SU-DHL-6 (cell line): ENCODE measurements at regions not wholly inside any gene's neighbourhood (a gene's known extent, or its start where the extent isn't known, plus 50 kb on each side); places are given as distances from the start of the nearest gene placed in this dataset.

ENCODE experiments used
- H2AFZ ChIP-seq: fragments of 200-600 bp; sonication (generic); 2 replicates; pipeline ENCODE4 v1.6.1; 2014; ENCODE audit warnings: low read depth, mild to moderate bottlenecking, moderate library complexity, mixed read lengths, antibody characterized with exemption, low read length; ENCODE audit not compliant: severe bottlenecking
- H3F3A ChIP-seq: fragments of 200-600 bp; shearing (Covaris generic); 2 replicates; pipeline ENCODE4 v1.6.0; 2016; ENCODE audit warnings: antibody characterized with exemption, mild to moderate bottlenecking; ENCODE audit not compliant: insufficient read depth
- H3K27ac ChIP-seq: fragments of 200-600 bp; sonication (generic); 2 replicates; pipeline ENCODE4 v1.5.1; 2016; ENCODE audit warnings: low read depth, mild to moderate bottlenecking, low read length, moderate library complexity, mixed read lengths
- H3K27me3 ChIP-seq: fragments of 200-600 bp; sonication (generic), shearing (Covaris generic); 2 replicates; pipeline ENCODE4 v1.6.0; 2014; ENCODE audit warnings: mild to moderate bottlenecking, low read length
- H3K36me3 ChIP-seq: fragments of 200-600 bp; sonication (generic); 2 replicates; pipeline ENCODE4 v1.6.1; 2014; ENCODE audit warnings: mild to moderate bottlenecking, low read length, mixed read lengths
- H3K4me2 ChIP-seq: fragments of 300-600, 200-600 bp; shearing (Covaris generic), sonication (generic); 2 replicates; pipeline ENCODE4 v1.6.0; 2014; ENCODE audit warnings: low read length, low read depth, mild to moderate bottlenecking; ENCODE audit not compliant: poor library complexity, severe bottlenecking
- H3K4me3 ChIP-seq: fragments of 200-600 bp; sonication (generic); 2 replicates; pipeline ENCODE4 v1.5.1; 2014; ENCODE audit warnings: antibody characterized with exemption, low read length, mild to moderate bottlenecking, mixed read lengths; ENCODE audit not compliant: insufficient read depth, poor library complexity, severe bottlenecking
- H3K79me2 ChIP-seq: fragments of 200-600 bp; sonication (generic); 2 replicates; pipeline ENCODE4 v1.6.1; 2014; ENCODE audit warnings: mild to moderate bottlenecking, low read length, moderate library complexity; ENCODE audit not compliant: insufficient read depth
- H3K9ac ChIP-seq: fragments of 200-600 bp; sonication (generic); 2 replicates; pipeline ENCODE4 v1.7.0; 2014; ENCODE audit warnings: mild to moderate bottlenecking, low read length
- H3K9me2 ChIP-seq: fragments of 200-600 bp; sonication (generic); replicated peaks from 2 replicates; pipeline ENCODE4 v1.6.1; 2014; ENCODE audit warnings: low read length; ENCODE audit not compliant: insufficient read depth
- H3K9me3 ChIP-seq: fragments of 200-600 bp; sonication (generic); 2 replicates; pipeline ENCODE4 v1.6.1; 2014; ENCODE audit warnings: low read length, mixed read lengths; ENCODE audit not compliant: insufficient read depth
- H4K20me1 ChIP-seq: fragments of 200-600 bp; sonication (generic); 2 replicates; pipeline ENCODE4 v1.6.1; 2014; ENCODE audit warnings: low read depth, mild to moderate bottlenecking, antibody characterized with exemption, low read length, moderate library complexity, mixed read lengths
- EZH2phosphoT487 ChIP-seq: fragments of 200-600 bp; sonication (generic), shearing (Covaris generic); conservative IDR thresholded peaks from 2 replicates; pipeline ENCODE4 v1.6.1; 2018; ENCODE audit warnings: mild to moderate bottlenecking, antibody characterized with exemption, low read length, moderate library complexity, mixed read lengths
- TF ChIP-seq, protein P1 (sequence below): fragments of 200-600 bp; sonication (generic); IDR thresholded peaks from one replicate; pipeline ENCODE4 v1.5.1; 2017; ENCODE audit warnings: antibody characterized with exemption, mild to moderate bottlenecking, low read length, moderate library complexity; ENCODE audit not compliant: insufficient read depth, poor library complexity, severe bottlenecking

DNA sequence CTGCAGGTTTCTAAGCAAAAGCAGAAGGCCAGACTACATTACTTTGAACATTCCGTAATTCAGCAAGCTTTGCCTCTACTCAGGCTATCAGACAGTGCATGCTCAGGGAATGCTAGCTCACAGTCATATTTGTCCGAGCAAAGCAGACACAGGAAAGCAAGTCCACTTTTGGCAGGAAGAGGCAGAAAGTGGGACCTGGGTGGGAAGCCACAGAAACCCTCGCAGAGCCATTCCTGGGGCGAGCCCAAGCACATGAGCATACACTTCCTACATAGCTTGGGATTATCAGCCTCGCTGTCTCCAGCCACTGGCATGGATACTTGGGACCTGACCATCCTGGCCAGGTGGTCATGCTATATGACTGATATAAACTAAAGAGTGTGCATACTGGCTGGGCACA lies 113.3 kb downstream of the TRIM29 start:
- no peak overlapping the region for H3K4me2 ChIP-seq
- no peak overlapping the region for H3K27ac ChIP-seq
- no peak overlapping the region for H3K4me3 ChIP-seq
- no peaks in the 10 kb centered on the region for H3F3A ChIP-seq
- TF ChIP-seq, protein P1, sequence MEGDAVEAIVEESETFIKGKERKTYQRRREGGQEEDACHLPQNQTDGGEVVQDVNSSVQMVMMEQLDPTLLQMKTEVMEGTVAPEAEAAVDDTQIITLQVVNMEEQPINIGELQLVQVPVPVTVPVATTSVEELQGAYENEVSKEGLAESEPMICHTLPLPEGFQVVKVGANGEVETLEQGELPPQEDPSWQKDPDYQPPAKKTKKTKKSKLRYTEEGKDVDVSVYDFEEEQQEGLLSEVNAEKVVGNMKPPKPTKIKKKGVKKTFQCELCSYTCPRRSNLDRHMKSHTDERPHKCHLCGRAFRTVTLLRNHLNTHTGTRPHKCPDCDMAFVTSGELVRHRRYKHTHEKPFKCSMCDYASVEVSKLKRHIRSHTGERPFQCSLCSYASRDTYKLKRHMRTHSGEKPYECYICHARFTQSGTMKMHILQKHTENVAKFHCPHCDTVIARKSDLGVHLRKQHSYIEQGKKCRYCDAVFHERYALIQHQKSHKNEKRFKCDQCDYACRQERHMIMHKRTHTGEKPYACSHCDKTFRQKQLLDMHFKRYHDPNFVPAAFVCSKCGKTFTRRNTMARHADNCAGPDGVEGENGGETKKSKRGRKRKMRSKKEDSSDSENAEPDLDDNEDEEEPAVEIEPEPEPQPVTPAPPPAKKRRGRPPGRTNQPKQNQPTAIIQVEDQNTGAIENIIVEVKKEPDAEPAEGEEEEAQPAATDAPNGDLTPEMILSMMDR: no peak
- TF ChIP-seq EZH2phosphoT487: no peak
- H2AFZ ChIP-seq: no peak overlapping the region
- H3K27me3 ChIP-seq: no peaks in the 10 kb centered on the region
- H3K79me2 ChIP-seq: no peaks in the 10 kb centered on the region
- no peaks in the 10 kb centered on the region for H3K36me3 ChIP-seq
- no peaks in the 10 kb centered on the region for H3K9me2 ChIP-seq
- no peak overlapping the region for H3K9ac ChIP-seq
- H4K20me1 ChIP-seq: no peaks in the 10 kb centered on the region
- H3K9me3 ChIP-seq: no peaks in the 10 kb centered on the region

DNA sequence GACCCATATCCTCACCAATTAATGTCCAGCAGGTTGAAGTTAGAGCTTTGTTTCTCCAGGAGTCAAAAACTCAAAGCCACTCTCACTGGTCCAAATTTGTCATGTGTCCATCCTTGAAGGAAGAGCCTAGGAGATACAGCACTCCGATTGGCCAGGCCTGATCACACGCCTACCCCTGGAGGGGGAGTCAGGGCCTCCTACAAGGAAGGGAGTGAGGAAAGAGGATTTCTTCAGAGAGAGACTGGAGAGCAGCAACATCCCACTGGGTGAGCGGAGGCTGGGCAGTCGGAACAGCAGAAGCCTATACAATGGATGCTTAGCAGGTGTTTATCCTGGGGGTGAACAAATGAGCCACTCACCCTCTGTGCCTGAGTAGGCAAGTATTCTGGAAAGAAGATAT lies 113.9 kb downstream of the TRIM29 start:
- H3K9me3 ChIP-seq: no peaks in the 10 kb centered on the region
- H2AFZ ChIP-seq: no peak overlapping the region
- no peaks in the 10 kb centered on the region for H3K27me3 ChIP-seq
- H4K20me1 ChIP-seq: no peaks in the 10 kb centered on the region
- no peaks in the 10 kb centered on the region for H3K36me3 ChIP-seq
- no peaks in the 10 kb centered on the region for H3F3A ChIP-seq
- no peaks in the 10 kb centered on the region for H3K9me2 ChIP-seq
- no peak overlapping the region for H3K4me3 ChIP-seq
- no peak overlapping the region for H3K4me2 ChIP-seq
- no peak overlapping the region for H3K9ac ChIP-seq
- no peak overlapping the region for H3K27ac ChIP-seq
- no peaks in the 10 kb centered on the region for H3K79me2 ChIP-seq
- no peak for TF ChIP-seq EZH2phosphoT487
- TF ChIP-seq, protein P1: no peak

DNA sequence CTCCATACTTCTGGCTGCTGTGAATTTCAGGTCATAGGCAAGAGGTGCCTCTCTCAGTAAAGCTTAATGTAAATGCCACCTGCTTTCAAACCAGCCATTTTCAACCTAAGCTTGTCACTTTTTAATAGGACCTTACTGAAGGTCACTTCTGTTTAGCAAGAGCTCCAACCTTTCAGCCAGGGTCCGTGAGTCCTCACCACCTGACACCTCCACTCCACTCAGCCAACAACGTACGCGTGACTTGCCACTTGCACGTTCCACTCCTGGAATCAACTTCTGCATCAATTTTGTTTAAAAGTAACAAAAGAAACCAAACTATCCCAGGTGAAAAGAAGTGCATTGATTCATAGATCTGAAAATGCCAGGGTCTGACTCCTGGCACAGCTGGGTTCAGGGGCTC lies 114.4 kb downstream of the TRIM29 start:
- Histone ChIP-seq H4K20me1 (no peaks in the 10 kb centered on the region), H3K9me2 (no peaks in the 10 kb centered on the region), H3K36me3 (no peaks in the 10 kb centered on the region), H3F3A (no peaks in the 10 kb centered on the region), H3K27me3 (no peaks in the 10 kb centered on the region), H3K4me2 (no peak overlapping the region), H3K9ac (no peak overlapping the region), H3K27ac (no peak overlapping the region), H2AFZ (no peak overlapping the region), H3K79me2 (no peaks in the 10 kb centered on the region), H3K9me3 (no peaks in the 10 kb centered on the region), H3K4me3 (no peak overlapping the region)
- TF ChIP-seq EZH2phosphoT487: no peak
- TF ChIP-seq, protein P1: no peak
